Fibroblast of the aortic adventitia (primary cell): ENCODE measurements at regions not wholly inside any gene's neighbourhood (a gene's known extent, or its start where the extent isn't known, plus 50 kb on each side); places are given as distances from the start of the nearest gene placed in this dataset.

Experiments
- DNase-seq: peaks from one replicate; pipeline ENCODE4 v3.0.0-alpha.2; 2010; ENCODE audit warnings: low read depth
- H3K4me3 ChIP-seq: 2 replicates; pipeline ENCODE4 v1.5.1; 2011; ENCODE audit warnings: low read depth, mild to moderate bottlenecking, control low read depth, low read length, moderate library complexity
- TF ChIP-seq, protein P1 (sequence below): IDR thresholded peaks from 2 replicates; pipeline ENCODE4 v1.5.1; 2011; ENCODE audit warnings: mild to moderate bottlenecking, low read length, control low read depth, inconsistent platforms; ENCODE audit not compliant: insufficient read depth

DNA sequence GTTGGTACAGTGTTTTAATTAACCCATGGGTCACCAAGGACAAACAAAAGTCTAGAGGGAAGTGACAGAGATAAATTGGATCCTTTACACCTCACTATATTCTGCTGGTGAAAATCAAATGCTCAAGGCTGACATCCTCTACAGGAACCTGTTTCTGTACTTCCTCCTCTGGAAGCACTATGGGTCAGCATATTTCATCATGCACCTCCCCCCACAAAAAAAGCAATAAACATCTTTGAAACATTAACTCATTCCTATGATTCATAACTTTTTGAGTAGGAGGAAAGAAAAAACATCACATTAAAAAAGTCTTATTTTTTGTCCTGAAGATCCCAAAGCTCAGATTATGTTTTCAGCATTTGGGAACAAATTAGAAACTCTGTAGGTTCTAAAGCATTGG, 588.3 kb upstream of the SGCG start:
- TF ChIP-seq, protein P1, sequence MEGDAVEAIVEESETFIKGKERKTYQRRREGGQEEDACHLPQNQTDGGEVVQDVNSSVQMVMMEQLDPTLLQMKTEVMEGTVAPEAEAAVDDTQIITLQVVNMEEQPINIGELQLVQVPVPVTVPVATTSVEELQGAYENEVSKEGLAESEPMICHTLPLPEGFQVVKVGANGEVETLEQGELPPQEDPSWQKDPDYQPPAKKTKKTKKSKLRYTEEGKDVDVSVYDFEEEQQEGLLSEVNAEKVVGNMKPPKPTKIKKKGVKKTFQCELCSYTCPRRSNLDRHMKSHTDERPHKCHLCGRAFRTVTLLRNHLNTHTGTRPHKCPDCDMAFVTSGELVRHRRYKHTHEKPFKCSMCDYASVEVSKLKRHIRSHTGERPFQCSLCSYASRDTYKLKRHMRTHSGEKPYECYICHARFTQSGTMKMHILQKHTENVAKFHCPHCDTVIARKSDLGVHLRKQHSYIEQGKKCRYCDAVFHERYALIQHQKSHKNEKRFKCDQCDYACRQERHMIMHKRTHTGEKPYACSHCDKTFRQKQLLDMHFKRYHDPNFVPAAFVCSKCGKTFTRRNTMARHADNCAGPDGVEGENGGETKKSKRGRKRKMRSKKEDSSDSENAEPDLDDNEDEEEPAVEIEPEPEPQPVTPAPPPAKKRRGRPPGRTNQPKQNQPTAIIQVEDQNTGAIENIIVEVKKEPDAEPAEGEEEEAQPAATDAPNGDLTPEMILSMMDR: no peak
- H3K4me3 ChIP-seq: no peak overlapping the region
- no peak for DNase-seq

DNA sequence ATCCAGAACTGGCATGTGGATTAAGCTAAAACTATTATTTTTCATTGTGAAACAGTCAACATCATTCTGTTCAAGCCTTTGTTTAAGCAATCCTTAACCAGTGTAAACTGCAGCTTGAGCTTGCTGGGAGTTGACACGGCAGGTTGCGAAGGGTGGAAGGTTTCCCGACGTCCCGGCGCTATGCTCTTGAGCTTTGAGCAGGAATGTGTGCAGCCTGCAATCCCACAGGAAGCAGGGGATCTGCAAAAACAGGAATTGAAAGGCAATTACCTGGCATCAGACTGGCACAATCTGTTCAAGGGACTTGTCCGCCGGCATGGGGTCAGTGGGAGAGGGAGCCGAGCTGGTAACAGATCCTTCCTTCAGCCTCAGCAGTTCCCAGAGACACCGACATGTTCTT, 586.7 kb upstream of the SGCG start:
- DNase-seq: no peak
- TF ChIP-seq, protein P1: no peak

DNA sequence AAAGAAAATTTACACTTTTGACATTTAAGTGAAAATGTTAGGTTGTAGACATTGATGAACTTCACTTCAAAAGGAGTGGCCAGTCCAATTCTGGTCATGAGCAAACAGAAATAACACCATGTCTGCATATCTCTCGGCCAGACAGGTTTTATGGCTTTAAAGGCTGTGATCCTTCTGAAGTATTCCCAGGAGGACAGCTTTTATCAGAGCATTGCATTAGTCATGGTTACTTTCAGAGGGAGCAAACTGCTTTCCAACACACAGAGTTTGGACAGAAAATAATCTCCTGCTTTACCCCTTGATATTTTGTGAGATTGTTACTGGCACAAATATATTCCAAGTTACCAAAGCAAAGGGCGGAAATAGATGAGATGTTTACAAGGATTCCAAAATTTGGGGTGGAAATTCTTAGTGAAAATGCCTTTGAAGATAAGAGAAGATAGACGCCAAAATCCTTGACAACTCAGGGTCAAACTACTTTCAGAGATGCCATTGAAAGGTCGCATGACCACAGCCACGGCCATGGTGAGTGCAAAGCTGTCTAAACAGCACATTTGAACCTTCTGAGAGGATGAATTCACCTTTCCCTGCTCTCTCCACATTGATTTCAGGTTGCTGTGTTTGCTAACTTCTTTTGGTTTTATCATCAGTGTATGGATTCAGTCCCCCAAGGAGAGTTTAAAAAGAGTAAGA, 584.5 kb upstream of the SGCG start:
- DNase-seq: peak; percentile 15
- no peak overlapping the region for H3K4me3 ChIP-seq
- TF ChIP-seq, protein P1: no peak

More for the DNA sequence above, 586.7 kb upstream of the SGCG start:
- no peak overlapping the region for H3K4me3 ChIP-seq

DNA sequence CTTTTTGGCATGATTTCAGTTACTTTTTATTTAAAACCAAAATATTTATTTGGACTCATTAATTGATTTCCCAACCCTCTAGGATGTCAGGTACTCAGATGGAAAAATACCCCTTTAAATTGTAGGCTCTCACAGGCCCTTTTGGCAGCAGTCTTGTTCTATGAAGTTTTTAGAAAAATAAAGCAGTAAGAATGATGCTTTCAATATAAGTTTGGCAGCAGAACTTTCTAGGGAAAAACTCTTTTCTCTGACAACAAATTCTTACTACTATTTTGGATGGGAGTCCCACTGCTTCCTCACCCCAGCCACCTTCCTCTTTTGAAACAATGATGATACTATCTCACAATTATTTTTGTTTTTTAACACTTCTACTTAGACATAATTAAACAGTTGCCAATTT, 581.6 kb upstream of the SGCG start:
- TF ChIP-seq, protein P1: no peak
- no peak overlapping the region for H3K4me3 ChIP-seq
- no peak for DNase-seq

DNA sequence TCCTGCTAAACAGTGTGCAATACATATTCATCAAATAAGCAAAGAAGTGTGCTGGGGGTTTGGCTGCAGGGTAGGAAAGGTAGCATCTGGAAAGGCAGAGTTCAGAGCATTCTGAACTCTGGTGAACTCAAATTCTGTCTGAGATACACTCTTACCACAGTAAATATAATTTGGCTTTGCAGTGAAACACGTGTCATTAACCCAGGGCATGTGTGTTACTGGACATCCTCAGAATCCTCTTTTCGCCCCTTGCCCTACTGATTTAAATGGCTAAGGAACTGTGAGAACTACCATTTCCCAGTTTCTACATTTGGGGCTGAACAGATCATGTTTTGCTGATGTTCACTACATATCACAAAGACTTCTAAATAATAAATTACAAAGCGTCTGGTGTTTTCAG, 562.8 kb upstream of the SGCG start:
- TF ChIP-seq, protein P1: no peak
- no peak for DNase-seq
- H3K4me3 ChIP-seq: no peak overlapping the region

DNA sequence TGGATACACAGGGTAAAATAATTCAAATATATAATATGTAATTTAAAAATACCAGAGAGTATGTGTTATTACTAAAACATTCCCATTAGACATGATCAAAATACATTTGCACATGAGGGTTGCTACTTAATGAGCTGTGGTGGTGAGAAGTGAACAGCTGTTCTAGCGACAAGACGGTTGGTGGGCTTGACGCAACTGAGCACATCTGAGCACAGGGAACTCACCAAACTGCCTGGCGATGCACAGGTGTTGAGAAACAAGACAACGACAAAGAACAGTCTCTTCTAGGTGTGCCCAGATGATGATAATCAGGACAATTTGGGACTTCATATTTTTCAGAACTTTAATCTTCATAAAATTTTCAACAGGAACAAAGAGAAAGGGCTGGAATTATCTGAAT, 555.1 kb upstream of the SGCG start:
- H3K4me3 ChIP-seq: no peak overlapping the region
- no peak for DNase-seq
- TF ChIP-seq, protein P1: no peak

DNA sequence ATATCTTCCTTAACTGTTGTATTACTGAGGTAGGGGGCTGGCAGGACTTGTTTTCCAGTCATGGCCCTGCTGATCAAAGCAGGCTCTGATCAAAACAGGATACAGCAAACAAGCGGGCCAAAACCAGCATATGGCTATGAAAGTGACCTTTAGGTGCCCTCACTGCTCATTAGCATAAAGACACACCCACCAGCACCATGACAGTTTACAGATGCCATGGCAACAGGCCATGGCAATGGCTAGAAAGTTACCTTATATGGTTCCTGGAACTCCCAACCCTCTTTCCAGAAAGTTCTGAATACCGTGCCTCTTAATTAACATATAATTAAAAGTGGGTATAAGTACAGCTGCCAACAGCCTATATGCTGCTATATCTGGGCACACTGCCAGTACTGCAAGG, 551.4 kb upstream of the SGCG start:
- TF ChIP-seq, protein P1: no peak
- no peak for DNase-seq
- H3K4me3 ChIP-seq: no peak overlapping the region
